ACHN (cell line): ENCODE measurements at regions not wholly inside any gene's neighbourhood (a gene's known extent, or its start where the extent isn't known, plus 50 kb on each side); places are given as distances from the start of the nearest gene placed in this dataset.
"Not testable (repeated sequence)": the region's sequence is repeated elsewhere in the genome, so short reads cannot be mapped to it uniquely, and the experiment has no call there.

Experiments used
- DNase-seq: peaks from one replicate; pipeline ENCODE4 v3.0.0-alpha.2; 2015
- in situ Hi-C: cut with HindIII; loops from 2 replicates; pipeline ENCODE4 v1.10.0; 2017; ENCODE audit warnings: low sequenced_read_pairs, low pct_ligation_motif_present, low pct_unique_long_range_greater_than_20kb

- in situ Hi-C loops = no loop called here
- no peak for DNase-seq
Measured at GRCh38 chr3:55147856-55148720, 220.2 kb upstream of the LRTM1 start.

DNA sequence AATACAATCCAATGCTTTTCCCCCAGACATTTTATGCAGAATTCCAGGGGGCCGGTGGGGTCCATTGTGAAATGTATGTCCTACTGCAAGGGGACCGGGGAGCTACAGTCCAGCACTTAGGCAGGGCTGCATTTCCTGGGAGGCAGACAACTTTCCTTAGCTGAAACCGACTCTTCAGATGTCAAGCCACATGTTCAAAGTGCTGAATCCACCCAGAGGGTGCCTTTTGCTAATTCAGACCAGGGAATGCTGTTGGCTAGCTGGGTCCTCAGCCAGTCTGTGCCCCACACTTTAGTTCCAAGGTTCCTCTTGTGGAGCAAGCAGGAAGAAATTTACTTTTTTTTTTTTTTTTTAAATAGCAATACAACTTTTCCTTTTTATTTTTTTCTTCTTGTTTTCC lies 219.5 kb upstream of the LRTM1 start:
- DNase-seq = no peak
- in situ Hi-C loops = no loop called here

DNA sequence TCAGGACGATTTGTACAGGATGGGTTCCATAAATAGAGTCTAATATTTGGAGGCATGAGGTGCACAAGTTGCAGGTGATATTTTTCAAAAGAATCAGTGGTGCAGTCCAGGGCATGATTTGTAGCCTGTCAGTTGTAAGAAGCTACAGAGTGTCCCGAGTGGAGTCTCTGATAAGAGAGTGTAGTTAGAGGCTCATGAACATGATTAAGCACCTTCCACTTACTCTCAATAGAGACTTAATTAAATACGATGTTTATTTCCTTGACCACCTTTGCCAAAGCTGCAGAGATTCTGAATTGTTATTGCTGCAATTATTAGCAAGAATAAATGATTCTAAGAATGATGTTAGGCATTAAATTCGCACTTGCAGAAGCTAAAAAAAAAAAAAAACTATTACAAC lies 218.4 kb upstream of the LRTM1 start:
- no peak for DNase-seq
- in situ Hi-C loops = no loop called here

DNA sequence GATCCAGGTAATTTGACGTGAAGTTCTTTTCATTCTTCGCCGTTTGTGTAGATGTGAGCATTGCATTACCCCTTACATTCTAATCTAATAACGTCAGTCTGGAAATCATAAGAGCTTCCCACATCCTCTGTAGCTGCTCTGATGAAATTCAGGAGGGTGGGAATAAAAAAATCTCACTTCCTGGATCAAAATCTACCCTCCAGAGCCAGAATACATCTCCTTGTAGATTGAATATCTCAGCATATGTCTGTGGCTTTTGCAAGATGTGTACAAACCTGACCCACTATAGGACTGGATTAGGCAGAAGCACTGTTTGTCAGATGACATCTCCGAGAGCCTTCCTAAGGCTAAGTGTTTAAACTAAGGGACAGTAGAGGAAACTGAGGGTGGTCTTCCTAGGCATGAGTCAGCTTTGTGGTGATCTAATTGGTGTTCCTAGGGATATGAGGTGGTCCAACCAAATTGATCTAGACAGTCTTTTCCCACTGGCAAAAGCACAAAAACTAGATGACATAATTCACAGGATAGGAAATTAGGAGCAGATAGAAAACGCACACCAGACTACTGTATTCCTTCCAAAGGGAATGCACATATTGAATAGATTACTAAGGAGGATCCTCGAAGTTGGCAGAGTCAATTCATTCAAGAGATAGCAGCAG lies 216.3 kb upstream of the LRTM1 start:
- DNase-seq = no peak
- in situ Hi-C loops = no loop called here

- DNase-seq = no peak
- in situ Hi-C loops = no loop called here
Measured at GRCh38 chr3:55143336-55143735, 215.5 kb upstream of the LRTM1 start.

DNA sequence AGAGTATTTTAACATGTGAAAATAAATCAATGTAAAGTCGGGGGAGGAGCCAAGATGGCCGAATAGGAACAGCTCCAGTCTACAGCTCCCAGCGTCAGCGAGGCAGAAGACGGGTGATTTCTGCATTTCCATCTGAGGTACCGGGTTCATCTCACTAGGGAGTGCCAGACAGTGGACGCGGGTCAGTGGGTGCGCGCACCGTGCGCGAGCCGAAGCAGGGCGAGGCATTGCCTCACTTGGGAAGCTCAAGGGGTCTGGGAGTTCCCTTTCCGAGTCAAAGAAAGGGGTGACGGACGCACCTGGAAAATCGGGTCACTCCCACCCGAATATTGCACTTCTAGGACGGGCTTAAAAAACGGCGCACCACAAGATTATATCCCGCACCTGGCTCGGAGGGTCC lies 208.4 kb upstream of the LRTM1 start:
- in situ Hi-C loops = not testable (repeated sequence)

GRCh38 chr3:55128225-55128823 lies 200.5 kb upstream of the LRTM1 start:
- in situ Hi-C loops = no loop called here
- no peak for DNase-seq

More for the DNA sequence above, 208.4 kb upstream of the LRTM1 start:
- DNase-seq = not testable (repeated sequence)

- in situ Hi-C loops = no loop called here
- no peak for DNase-seq
Measured at GRCh38 chr3:55127565-55127964, 199.7 kb upstream of the LRTM1 start.

GRCh38 chr3:55124371-55124770 lies 196.5 kb upstream of the LRTM1 start:
- in situ Hi-C loops = no loop called here
- no peak for DNase-seq
